Frontal cortex (tissue), 3 donors: ENCODE measurements at regions not wholly inside any gene's neighbourhood (a gene's known extent, or its start where the extent isn't known, plus 50 kb on each side); places are given as distances from the start of the nearest gene placed in this dataset.
A peak's percentile ranks its signal among the peaks of the same experiment; 100 is the strongest.

Experiments
- DNase-seq, 2 donors: peaks; one replicate each; pipeline ENCODE4 v3.0.0; 2012; ENCODE audit warnings: low spot score in 2 of 2
- FAIRE-seq: peaks from 2 replicates; lab custom pipeline; 2012; peaks lifted over from hg19 to GRCh38; lab: Jason Lieb, UNC
- donor health status: control.
- donor health status: control.
- donor health status: control.

- DNase-seq: no peak
- no peak for FAIRE-seq
Observed at GRCh38 chr1:194155962-194156361, 969.5 kb upstream of the B3GALT2 start.

GRCh38 chr1:194151056-194151455, 964.6 kb upstream of the B3GALT2 start:
- DNase-seq: no peak
- no peak for FAIRE-seq

- peak; percentile 21 for FAIRE-seq
- DNase-seq: no peak
Observed at GRCh38 chr1:194150242-194150641, 963.8 kb upstream of the B3GALT2 start.

GRCh38 chr1:194133152-194133551, 946.7 kb upstream of the B3GALT2 start:
- DNase-seq: no peak
- no peak for FAIRE-seq

- FAIRE-seq (no peak), DNase-seq (no peak)
Observed at GRCh38 chr1:194118086-194118485, 931.7 kb upstream of the B3GALT2 start.

GRCh38 chr1:194117582-194117981, 931.2 kb upstream of the B3GALT2 start:
- no peak for FAIRE-seq

GRCh38 chr1:194114288-194114687, 927.9 kb upstream of the B3GALT2 start:
- no peak for DNase-seq
- FAIRE-seq: no peak

More at GRCh38 chr1:194117582-194117981, 931.2 kb upstream of the B3GALT2 start:
- no peak for DNase-seq

- FAIRE-seq (no peak), DNase-seq (no peak)
Observed at GRCh38 chr1:194105381-194105780, 919.0 kb upstream of the B3GALT2 start.

- no peak for FAIRE-seq
- DNase-seq: no peak
Observed at GRCh38 chr1:194104247-194104844, 917.9 kb upstream of the B3GALT2 start.

- FAIRE-seq (no peak), DNase-seq (no peak)
Observed at GRCh38 chr1:194103516-194104246, 917.3 kb upstream of the B3GALT2 start.

GRCh38 chr1:194103101-194103500, 916.7 kb upstream of the B3GALT2 start:
- DNase-seq (no peak), FAIRE-seq (no peak)

GRCh38 chr1:194102607-194103006, 916.2 kb upstream of the B3GALT2 start:
- FAIRE-seq (no peak), DNase-seq (no peak)

GRCh38 chr1:194084755-194085154, 898.3 kb upstream of the B3GALT2 start:
- no peak for DNase-seq

GRCh38 chr1:194081444-194081843, 895.0 kb upstream of the B3GALT2 start:
- DNase-seq (no peak), FAIRE-seq (no peak)

More at GRCh38 chr1:194084755-194085154, 898.3 kb upstream of the B3GALT2 start:
- no peak for FAIRE-seq

- no peak for FAIRE-seq
- no peak for DNase-seq
Observed at GRCh38 chr1:194080826-194081225, 894.4 kb upstream of the B3GALT2 start.

- FAIRE-seq (no peak), DNase-seq (no peak)
Observed at GRCh38 chr1:194078765-194079164, 892.4 kb upstream of the B3GALT2 start.

- DNase-seq (no peak), FAIRE-seq (no peak)
Observed at GRCh38 chr1:194076646-194077045, 890.2 kb upstream of the B3GALT2 start.

GRCh38 chr1:194073833-194074232, 887.4 kb upstream of the B3GALT2 start:
- no peak for DNase-seq
- no peak for FAIRE-seq

- FAIRE-seq: no peak
Observed at GRCh38 chr1:194071205-194071604, 884.8 kb upstream of the B3GALT2 start.

GRCh38 chr1:194069831-194070218, 883.4 kb upstream of the B3GALT2 start:
- FAIRE-seq: no peak
- DNase-seq: no peak

More at GRCh38 chr1:194071205-194071604, 884.8 kb upstream of the B3GALT2 start:
- DNase-seq: no peak

- DNase-seq (no peak), FAIRE-seq (no peak)
Observed at GRCh38 chr1:194069168-194069830, 882.9 kb upstream of the B3GALT2 start.
